ENCODE measurements at regions not wholly inside any gene's neighbourhood (a gene's known extent, or its start where the extent isn't known, plus 50 kb on each side); places are given as distances from the start of the nearest gene placed in this dataset.

DNA sequence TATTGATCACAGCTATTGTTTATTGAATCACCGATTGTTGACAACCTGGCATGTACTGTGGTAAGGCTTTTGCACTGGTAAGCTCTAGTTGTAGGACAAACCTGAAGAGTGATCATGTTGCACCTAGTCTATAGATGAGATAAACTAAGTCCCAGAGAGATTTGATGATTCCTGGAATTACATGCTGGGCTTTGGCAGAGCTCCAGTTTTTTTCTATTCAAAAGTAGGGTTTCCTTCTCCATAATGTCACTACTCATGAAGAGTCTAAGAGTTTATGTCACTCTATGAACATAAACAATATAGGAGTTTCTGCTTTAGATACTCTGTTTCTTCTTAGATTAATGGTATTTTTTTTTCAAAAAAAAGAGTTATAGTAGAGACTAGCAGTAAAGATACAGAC is 72.0 kb downstream of the BMP4 start:
- H4K20me1 ChIP-seq (ENCODE audit: control insufficient read depth, insufficient read depth, low read length, poor library complexity, severe bottlenecking), result no peaks in the 10 kb centered on the region
- ChIA-PET CTCF (no interaction called here), POLR2A (no interaction called here)
- H3K27me3 ChIP-seq (replicated peaks in 1 of 4; ENCODE audit: control extremely low read depth in 1 of 4, control insufficient read depth in 3 of 4, insufficient read depth in 4 of 4, low read length in 3 of 4), result no peaks in the 10 kb centered on the region
- no peak for TF ChIP-seq EZH2 (IDR thresholded peaks at IDR 0.05; ENCODE audit: borderline replicate concordance, insufficient read depth, low read depth, low read length, poor library complexity, severe bottlenecking)
- H3K27me3 Mint-ChIP-seq, result peaks cover 8% of the 10 kb centered on the region
- DNase-seq, result no peak
- ATAC-seq (ENCODE audit: low read depth), result no peak
- WGBS (ENCODE audit: insufficient coverage), result no CpG with 5 or more reads among the region's 1 CpG
- H3K27ac ChIP-seq (ENCODE audit: low read length in 2 of 2), result no peak overlapping the region
- H3K79me2 ChIP-seq (ENCODE audit: control insufficient read depth, insufficient read depth, low read length), result no peaks in the 10 kb centered on the region
- H3K4me3 Mint-ChIP-seq, result no peak overlapping the region
- H3K4me1 Mint-ChIP-seq, result no peaks in the 10 kb centered on the region
- H3K9me3 ChIP-seq (ENCODE audit: control extremely low read depth in 1 of 3, control insufficient read depth in 2 of 3, insufficient read depth in 1 of 3, low read length in 2 of 3), result no peaks in the 10 kb centered on the region
- no peak overlapping the region for H2AFZ ChIP-seq (ENCODE audit: insufficient read depth, low read depth, low read length, poor library complexity, severe bottlenecking)
- H3K9ac ChIP-seq (ENCODE audit: low read length), result no peak overlapping the region
- H3K4me2 ChIP-seq (replicated peaks; ENCODE audit: low read depth, low read length, poor library complexity, severe bottlenecking), result no peak overlapping the region
- no peak overlapping the region for H3K4me3 ChIP-seq (ENCODE audit: control extremely low read depth in 1 of 5, extremely low read depth in 1 of 5, insufficient read depth in 1 of 5, low read depth in 2 of 5, low read length in 4 of 5)
- no peaks in the 10 kb centered on the region for H3K9me3 Mint-ChIP-seq (ENCODE audit: insufficient read depth)
- H3K36me3 ChIP-seq (replicated peaks in 1 of 2; ENCODE audit: control extremely low read depth in 1 of 2, control insufficient read depth in 1 of 2, extremely low read depth in 1 of 2, insufficient read depth in 2 of 2, low read length in 1 of 2), result no peaks in the 10 kb centered on the region
- H3K4me1 ChIP-seq (ENCODE audit: control insufficient read depth in 2 of 2, insufficient read depth in 2 of 2, low read length in 2 of 2), result no peaks in the 10 kb centered on the region
- intact Hi-C loops (cut with micrococcal nuclease), result no loop called here
- no peak overlapping the region for H3K27ac Mint-ChIP-seq

DNA sequence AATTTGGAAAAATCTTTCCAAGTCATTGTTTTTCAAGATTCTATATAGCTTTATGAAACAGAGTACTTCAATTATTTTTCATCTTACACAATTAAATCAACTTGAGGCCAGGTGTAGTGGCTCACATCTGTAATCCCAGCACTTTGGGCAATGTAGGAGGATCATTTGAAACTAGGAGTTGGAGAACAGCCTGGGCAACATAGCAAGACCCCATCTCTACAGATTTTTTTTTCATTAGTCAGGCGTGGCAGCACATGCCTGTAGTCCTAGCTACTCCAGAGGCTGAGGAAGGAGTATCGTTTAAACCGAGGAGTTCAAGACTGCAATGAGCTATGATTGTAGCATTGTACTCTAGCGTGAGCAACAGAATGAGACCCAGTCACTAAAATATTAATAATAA is 72.9 kb downstream of the BMP4 start:
- H3K79me2 ChIP-seq (ENCODE audit: control insufficient read depth, insufficient read depth, low read length), result no peaks in the 10 kb centered on the region
- Mint-ChIP-seq H3K27me3 (peaks cover 8% of the 10 kb centered on the region), H3K27ac (no peak overlapping the region), H3K4me1 (no peaks in the 10 kb centered on the region), H3K4me3 (no peak overlapping the region), H3K9me3 (ENCODE audit: insufficient read depth) (no peaks in the 10 kb centered on the region)
- TF ChIP-seq, protein P1, sequence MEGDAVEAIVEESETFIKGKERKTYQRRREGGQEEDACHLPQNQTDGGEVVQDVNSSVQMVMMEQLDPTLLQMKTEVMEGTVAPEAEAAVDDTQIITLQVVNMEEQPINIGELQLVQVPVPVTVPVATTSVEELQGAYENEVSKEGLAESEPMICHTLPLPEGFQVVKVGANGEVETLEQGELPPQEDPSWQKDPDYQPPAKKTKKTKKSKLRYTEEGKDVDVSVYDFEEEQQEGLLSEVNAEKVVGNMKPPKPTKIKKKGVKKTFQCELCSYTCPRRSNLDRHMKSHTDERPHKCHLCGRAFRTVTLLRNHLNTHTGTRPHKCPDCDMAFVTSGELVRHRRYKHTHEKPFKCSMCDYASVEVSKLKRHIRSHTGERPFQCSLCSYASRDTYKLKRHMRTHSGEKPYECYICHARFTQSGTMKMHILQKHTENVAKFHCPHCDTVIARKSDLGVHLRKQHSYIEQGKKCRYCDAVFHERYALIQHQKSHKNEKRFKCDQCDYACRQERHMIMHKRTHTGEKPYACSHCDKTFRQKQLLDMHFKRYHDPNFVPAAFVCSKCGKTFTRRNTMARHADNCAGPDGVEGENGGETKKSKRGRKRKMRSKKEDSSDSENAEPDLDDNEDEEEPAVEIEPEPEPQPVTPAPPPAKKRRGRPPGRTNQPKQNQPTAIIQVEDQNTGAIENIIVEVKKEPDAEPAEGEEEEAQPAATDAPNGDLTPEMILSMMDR (IDR thresholded peaks at IDR 0.05), result no peak
- no peak for TF ChIP-seq EZH2 (IDR thresholded peaks at IDR 0.05; ENCODE audit: borderline replicate concordance, insufficient read depth, low read depth, low read length, poor library complexity, severe bottlenecking)
- no peak overlapping the region for H3K9ac ChIP-seq (ENCODE audit: low read length)
- no peaks in the 10 kb centered on the region for H4K20me1 ChIP-seq (ENCODE audit: control insufficient read depth, insufficient read depth, low read length, poor library complexity, severe bottlenecking)
- ATAC-seq (ENCODE audit: low read depth), result no peak
- no CpG with 5 or more reads among the region's 4 CpGs for WGBS (ENCODE audit: insufficient coverage)
- H3K4me2 ChIP-seq (replicated peaks; ENCODE audit: low read depth, low read length, poor library complexity, severe bottlenecking), result no peak overlapping the region
- POLR2A ChIA-PET, result no interaction called here
- no peak for DNase-seq
- H3K27me3 ChIP-seq (replicated peaks in 1 of 4; ENCODE audit: control extremely low read depth in 1 of 4, control insufficient read depth in 3 of 4, insufficient read depth in 4 of 4, low read length in 3 of 4), result no peaks in the 10 kb centered on the region
- intact Hi-C loops (cut with micrococcal nuclease), result no loop called here
- H3K9me3 ChIP-seq (ENCODE audit: control extremely low read depth in 1 of 3, control insufficient read depth in 2 of 3, insufficient read depth in 1 of 3, low read length in 2 of 3), result no peaks in the 10 kb centered on the region
- H2AFZ ChIP-seq (ENCODE audit: insufficient read depth, low read depth, low read length, poor library complexity, severe bottlenecking), result no peak overlapping the region
- no peak overlapping the region for H3K4me3 ChIP-seq (ENCODE audit: control extremely low read depth in 1 of 5, extremely low read depth in 1 of 5, insufficient read depth in 1 of 5, low read depth in 2 of 5, low read length in 4 of 5)
- CTCF ChIA-PET, result no interaction called here
- H3K27ac ChIP-seq (ENCODE audit: low read length in 2 of 2), result no peak overlapping the region
- no peaks in the 10 kb centered on the region for H3K4me1 ChIP-seq (ENCODE audit: control insufficient read depth in 2 of 2, insufficient read depth in 2 of 2, low read length in 2 of 2)
- no peaks in the 10 kb centered on the region for H3K36me3 ChIP-seq (replicated peaks in 1 of 2; ENCODE audit: control extremely low read depth in 1 of 2, control insufficient read depth in 1 of 2, extremely low read depth in 1 of 2, insufficient read depth in 2 of 2, low read length in 1 of 2)

Data from B cell (primary cell).